GM20000 (cell line): ENCODE measurements at regions not wholly inside any gene's neighbourhood (a gene's known extent, or its start where the extent isn't known, plus 50 kb on each side); places are given as distances from the start of the nearest gene placed in this dataset.
A peak's percentile ranks its signal among the peaks of the same experiment; 100 is the strongest.

Experiments
- DNase-seq: peaks from one replicate; pipeline ENCODE4 v3.0.0; 2012; ENCODE audit warnings: low spot score
- TF ChIP-seq, protein P1 (sequence below): IDR thresholded peaks from 2 replicates; pipeline ENCODE4 v1.5.1; 2012; ENCODE audit warnings: mild to moderate bottlenecking, control low read depth; ENCODE audit errors: extremely low read depth, missing control alignments

DNA sequence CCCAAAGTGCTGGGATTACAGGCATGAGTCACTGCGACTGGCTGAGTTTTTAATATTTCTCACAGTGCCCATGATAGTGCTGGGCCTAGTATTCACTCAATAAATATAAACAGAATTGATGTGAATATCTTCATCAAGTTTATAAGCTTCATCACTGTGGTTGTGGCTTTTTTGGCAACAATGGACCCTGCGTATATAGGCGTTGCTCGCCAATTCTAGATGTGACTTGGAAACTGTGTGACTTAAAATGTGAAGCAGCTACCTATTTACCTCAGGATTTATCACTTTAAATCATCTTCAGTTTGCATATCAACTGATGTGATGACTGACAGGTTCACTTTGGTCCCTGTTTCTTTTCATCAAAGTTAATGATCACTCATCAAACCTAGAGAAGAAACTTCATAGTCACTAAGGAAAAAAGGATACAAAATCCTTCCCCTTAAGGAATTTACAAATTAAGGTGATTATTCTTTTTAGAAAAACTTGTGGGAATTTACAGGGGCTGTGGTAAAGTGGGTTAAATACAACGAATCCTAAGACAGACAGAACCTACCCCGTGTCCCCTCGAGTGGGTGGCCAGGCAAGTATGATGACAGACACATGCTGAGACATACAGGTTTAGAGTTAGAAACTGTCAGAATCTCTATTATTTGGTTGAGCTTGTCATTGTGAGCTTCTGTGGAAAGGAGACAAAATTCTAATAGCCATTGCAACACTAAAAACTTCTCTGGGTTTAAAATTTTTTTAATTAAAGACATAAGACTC is 101.3 kb downstream of the AKAP11 start:
- TF ChIP-seq, protein P1, sequence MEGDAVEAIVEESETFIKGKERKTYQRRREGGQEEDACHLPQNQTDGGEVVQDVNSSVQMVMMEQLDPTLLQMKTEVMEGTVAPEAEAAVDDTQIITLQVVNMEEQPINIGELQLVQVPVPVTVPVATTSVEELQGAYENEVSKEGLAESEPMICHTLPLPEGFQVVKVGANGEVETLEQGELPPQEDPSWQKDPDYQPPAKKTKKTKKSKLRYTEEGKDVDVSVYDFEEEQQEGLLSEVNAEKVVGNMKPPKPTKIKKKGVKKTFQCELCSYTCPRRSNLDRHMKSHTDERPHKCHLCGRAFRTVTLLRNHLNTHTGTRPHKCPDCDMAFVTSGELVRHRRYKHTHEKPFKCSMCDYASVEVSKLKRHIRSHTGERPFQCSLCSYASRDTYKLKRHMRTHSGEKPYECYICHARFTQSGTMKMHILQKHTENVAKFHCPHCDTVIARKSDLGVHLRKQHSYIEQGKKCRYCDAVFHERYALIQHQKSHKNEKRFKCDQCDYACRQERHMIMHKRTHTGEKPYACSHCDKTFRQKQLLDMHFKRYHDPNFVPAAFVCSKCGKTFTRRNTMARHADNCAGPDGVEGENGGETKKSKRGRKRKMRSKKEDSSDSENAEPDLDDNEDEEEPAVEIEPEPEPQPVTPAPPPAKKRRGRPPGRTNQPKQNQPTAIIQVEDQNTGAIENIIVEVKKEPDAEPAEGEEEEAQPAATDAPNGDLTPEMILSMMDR: no peak
- no peak for DNase-seq

DNA sequence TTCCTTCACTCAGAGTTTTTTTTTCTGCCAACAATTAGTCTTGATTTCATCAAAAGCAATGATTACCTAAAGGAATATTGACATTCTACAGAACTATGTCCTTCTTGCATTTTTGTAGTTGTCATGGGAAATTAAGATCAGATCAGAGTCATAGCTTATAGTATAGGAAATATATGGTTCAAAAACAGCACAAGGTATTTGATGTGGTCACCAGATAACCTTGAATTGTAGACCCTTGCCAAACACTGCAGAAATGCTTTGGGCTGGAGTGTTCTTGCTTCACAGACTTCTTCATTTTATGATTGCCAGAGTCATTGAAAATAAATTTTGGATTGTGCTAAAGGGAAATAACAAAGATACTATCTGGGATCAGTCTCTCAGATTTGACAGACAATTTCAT is 103.7 kb downstream of the AKAP11 start:
- no peak for DNase-seq
- TF ChIP-seq, protein P1: no peak

DNA sequence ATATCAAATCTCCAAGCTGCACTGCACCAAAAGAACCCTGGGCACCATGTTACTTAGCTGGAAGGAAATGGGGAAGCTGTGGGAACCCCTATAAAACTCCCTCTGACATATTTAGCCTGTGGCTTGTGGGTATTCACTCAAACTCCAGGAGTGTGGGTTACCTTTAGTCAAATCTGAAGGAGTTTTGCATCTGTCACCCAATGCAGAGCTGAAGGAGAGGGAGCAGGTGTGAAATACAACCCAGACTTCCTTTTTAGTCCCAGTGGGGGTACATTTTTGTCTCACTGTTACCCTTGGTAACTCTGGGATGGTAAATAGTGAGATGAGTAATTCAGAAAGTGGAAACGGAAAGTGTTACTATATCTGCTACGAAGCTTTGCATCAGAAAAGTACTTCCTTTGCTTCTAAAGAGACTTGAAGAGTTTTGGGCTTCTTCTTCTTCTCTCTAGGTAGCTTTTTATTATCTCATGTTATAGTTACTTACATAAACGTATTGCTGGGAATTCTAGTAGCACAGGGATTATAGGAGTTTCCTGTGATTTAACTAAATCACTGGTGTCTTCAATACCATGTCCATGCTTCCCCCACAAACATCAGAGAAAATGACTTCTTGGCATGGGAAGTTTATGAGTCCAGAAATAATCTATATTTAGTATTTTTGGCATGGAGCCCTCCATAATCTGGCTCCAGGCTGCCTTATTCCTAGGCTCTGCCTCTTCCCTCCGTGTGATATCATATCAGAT is 105.9 kb downstream of the AKAP11 start:
- TF ChIP-seq, protein P1: no peak
- DNase-seq: peak; percentile 66

DNA sequence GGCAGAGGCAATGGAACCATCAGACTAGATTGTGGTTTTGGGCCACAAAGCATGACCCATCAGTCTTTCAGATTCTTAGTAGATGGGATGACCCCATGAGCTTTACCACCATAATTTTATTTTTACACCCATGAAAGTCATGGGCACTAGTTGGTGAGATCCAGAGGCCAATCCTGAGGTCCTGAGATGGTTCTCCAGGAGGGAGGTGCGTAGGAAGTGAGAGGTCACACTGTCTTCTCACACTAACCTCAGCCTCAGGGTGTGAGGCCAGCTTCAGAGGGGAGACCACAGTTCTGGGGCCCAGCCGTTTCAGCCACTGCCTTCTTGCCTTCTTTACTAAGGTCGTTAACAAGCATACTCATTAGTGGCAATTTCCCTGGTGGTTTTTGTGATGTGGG is 106.4 kb downstream of the AKAP11 start:
- TF ChIP-seq, protein P1: no peak
- no peak for DNase-seq

DNA sequence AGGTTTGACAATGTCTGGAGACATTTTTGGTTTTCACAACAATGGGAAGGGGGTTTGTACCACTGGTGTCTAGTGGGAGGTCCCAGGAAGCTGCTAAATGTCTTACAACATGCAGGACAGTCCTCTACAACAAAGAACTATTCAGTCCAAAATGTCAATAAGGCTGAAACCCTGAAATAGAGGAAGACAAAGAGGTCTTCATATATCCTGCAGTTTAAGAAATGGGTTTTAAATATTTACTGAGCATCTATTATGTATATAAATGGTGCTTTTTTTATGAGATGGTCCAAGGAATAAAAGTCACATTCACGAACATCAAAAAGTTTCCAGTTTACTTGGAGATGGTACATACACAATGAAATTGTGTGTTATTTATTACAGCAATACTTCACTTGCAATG is 107.3 kb downstream of the AKAP11 start:
- TF ChIP-seq, protein P1: no peak
- no peak for DNase-seq

DNA sequence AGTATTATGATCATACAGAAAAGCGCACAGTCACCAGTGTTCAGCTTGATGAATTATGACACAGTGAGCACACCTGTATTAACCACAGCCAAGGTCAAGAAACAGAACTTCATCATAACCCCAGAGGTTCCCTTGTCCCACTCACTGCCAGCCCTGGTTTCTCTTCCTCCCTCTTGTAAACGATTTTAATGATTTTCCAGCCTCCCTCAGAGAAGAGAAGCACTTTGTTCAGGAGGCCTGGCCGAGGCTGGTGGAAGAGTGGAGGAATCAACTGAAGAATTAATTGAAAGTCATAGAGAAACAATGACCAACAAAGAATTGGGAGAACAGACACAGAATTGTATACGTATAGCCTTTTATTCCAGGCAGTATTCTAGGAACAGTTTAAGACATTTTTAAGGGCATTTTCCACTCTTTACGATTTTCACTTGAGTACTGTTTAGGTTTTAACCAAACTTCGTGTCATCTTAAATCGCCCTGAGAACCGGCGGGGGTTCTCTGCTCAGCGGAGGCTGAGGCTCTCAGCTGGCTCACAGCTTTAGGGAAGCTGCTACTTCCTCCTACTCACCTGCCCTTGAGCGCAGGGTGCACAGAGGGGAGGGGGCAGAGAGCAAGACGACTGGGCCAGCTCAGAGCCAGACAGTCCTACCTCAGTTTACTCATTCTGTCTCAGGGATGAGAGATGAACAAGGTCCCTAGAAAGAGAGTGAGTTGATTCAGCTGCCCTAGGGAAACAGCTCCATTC is 108.6 kb downstream of the AKAP11 start:
- DNase-seq: no peak

More for the DNA sequence above, 108.6 kb downstream of the AKAP11 start:
- TF ChIP-seq, protein P1: no peak
